ENCODE measurements at regions not wholly inside any gene's neighbourhood (a gene's known extent, or its start where the extent isn't known, plus 50 kb on each side); places are given as distances from the start of the nearest gene placed in this dataset.

DNA sequence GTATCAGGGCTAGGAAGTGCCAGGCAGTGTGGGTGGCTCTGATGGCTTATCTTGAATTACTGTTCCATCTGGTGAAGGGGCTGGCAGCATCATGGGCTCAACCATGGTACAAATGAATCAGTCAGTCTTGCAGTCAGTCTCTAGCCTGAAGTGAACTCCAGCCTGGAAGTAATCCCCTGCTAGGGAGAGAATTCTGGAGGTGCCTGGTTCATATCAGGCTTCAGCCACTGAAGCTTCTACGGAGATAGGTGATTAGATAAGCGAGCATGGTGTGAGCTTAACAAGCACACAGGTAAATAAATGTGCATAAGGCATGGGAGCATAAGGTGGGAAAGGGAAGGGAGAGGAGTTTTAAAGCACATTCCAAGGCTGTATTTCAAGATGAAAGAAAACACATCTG lies 541.7 kb downstream of the MBD2 start (continued):
- TF ChIP-seq RFX3 (CRISPR knock-in tag; IDR thresholded peaks at IDR 0.05) = no peak
- TF ChIP-seq ZNF343 (CRISPR knock-in tag; IDR thresholded peaks at IDR 0.05) = no peak

DNA sequence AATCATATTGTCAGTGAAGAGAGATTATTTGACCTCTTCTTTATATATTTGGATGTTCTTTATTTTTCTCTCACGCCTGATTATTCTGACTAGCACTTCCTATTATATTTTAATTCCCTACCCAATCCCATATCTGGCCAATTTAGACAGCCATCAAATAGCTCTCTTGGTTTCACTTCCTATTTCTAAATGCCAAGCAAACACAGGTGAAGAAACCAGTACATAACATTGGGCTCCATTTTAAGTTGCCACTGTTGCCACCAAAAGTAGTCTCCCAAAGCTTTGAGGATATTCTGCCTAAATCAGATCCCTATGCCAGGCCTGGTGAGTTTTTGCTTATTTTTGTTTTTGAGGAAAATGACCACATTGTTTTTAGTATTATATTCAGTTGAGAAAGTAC lies 547.0 kb downstream of the MBD2 start:
- ChIA-PET POLR2A (no interaction called here), CTCF (ENCODE audit: low intra/inter-chr PET ratio, low total read pairs) (no interaction called here)
- no peaks in the 10 kb centered on the region for H3K36me3 ChIP-seq (replicated peaks in 1 of 2; ENCODE audit: control insufficient read depth in 1 of 2, insufficient read depth in 2 of 2, low read length in 2 of 2)
- no peaks in the 10 kb centered on the region for H4K20me1 ChIP-seq (ENCODE audit: insufficient read depth, low read length)
- in situ Hi-C loops (cut with HindIII; ENCODE audit: extremely low pct_ligation_motif_present, low pct_unique_long_range_greater_than_20kb) (no loop called here), intact Hi-C loops (cut with micrococcal nuclease; ENCODE audit: unreplicated experiment) (no loop called here)
- H3K9me3 ChIP-seq (ENCODE audit: low read length) = peaks cover 12% of the 10 kb centered on the region
- WGBS (ENCODE audit: low lambda C conversion rate) = 3% methylated on average over 1 of the region's 1 CpG
- DNase-seq (ENCODE audit: low spot score) (no peak), FAIRE-seq (no peak), ATAC-seq (no peak)
- no TSS peak for BruUV-seq (replicated peaks)
- no peaks in the 10 kb centered on the region for H3K79me2 ChIP-seq (ENCODE audit: insufficient read depth, low read length)
- H2AFZ ChIP-seq (ENCODE audit: low read length) = no peak overlapping the region
- no peak overlapping the region for H3K4me2 ChIP-seq (ENCODE audit: low read depth, low read length)
- no peak overlapping the region for H3K27ac ChIP-seq (ENCODE audit: extremely low read length, insufficient read depth, low read length)
- H3K4me1 ChIP-seq (ENCODE audit: insufficient read depth, low read length) = no peaks in the 10 kb centered on the region
- H3K9ac ChIP-seq (ENCODE audit: insufficient read depth, low read depth, low read length) = no peak overlapping the region
- H3K4me3 ChIP-seq (replicated peaks in 1 of 3; ENCODE audit: insufficient read depth in 1 of 3, low read depth in 2 of 3, low read length in 3 of 3) = no peak overlapping the region
- H3K27me3 ChIP-seq (ENCODE audit: control insufficient read depth in 1 of 2, insufficient read depth in 2 of 2, low read length in 2 of 2) = no peaks in the 10 kb centered on the region
- TF ChIP-seq, protein P1, sequence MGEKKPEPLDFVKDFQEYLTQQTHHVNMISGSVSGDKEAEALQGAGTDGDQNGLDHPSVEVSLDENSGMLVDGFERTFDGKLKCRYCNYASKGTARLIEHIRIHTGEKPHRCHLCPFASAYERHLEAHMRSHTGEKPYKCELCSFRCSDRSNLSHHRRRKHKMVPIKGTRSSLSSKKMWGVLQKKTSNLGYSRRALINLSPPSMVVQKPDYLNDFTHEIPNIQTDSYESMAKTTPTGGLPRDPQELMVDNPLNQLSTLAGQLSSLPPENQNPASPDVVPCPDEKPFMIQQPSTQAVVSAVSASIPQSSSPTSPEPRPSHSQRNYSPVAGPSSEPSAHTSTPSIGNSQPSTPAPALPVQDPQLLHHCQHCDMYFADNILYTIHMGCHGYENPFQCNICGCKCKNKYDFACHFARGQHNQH (CRISPR knock-in tag; IDR thresholded peaks at IDR 0.05) = no peak
- TF ChIP-seq HOXA3 (CRISPR knock-in tag; IDR thresholded peaks at IDR 0.05) (no peak), IKZF1 (IDR thresholded peaks at IDR 0.05) (no peak), ARHGAP35 (CRISPR knock-in tag; IDR thresholded peaks at IDR 0.05; ENCODE audit: borderline replicate concordance) (no peak), SRSF4 (IDR thresholded peaks at IDR 0.05; ENCODE audit: low read depth, low read length, poor library complexity, severe bottlenecking) (no peak), PAX8 (CRISPR knock-in tag; IDR thresholded peaks at IDR 0.05; ENCODE audit: borderline replicate concordance) (no peak), RBM22 (optimal IDR thresholded peaks at IDR 0.05; ENCODE audit: low read length) (no peak), CCAR2 (optimal IDR thresholded peaks at IDR 0.05; ENCODE audit: low read depth, low read length) (no peak), ZNF83 (CRISPR knock-in tag; IDR thresholded peaks at IDR 0.05; ENCODE audit: borderline replicate concordance) (no peak), ATAD3A (CRISPR knock-in tag; IDR thresholded peaks at IDR 0.05) (no peak)
- TF ChIP-seq, protein P2, sequence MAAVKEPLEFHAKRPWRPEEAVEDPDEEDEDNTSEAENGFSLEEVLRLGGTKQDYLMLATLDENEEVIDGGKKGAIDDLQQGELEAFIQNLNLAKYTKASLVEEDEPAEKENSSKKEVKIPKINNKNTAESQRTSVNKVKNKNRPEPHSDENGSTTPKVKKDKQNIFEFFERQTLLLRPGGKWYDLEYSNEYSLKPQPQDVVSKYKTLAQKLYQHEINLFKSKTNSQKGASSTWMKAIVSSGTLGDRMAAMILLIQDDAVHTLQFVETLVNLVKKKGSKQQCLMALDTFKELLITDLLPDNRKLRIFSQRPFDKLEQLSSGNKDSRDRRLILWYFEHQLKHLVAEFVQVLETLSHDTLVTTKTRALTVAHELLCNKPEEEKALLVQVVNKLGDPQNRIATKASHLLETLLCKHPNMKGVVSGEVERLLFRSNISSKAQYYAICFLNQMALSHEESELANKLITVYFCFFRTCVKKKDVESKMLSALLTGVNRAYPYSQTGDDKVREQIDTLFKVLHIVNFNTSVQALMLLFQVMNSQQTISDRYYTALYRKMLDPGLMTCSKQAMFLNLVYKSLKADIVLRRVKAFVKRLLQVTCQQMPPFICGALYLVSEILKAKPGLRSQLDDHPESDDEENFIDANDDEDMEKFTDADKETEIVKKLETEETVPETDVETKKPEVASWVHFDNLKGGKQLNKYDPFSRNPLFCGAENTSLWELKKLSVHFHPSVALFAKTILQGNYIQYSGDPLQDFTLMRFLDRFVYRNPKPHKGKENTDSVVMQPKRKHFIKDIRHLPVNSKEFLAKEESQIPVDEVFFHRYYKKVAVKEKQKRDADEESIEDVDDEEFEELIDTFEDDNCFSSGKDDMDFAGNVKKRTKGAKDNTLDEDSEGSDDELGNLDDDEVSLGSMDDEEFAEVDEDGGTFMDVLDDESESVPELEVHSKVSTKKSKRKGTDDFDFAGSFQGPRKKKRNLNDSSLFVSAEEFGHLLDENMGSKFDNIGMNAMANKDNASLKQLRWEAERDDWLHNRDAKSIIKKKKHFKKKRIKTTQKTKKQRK (IDR thresholded peaks at IDR 0.05; ENCODE audit: low read length) = no peak
- TF ChIP-seq, protein P3, sequence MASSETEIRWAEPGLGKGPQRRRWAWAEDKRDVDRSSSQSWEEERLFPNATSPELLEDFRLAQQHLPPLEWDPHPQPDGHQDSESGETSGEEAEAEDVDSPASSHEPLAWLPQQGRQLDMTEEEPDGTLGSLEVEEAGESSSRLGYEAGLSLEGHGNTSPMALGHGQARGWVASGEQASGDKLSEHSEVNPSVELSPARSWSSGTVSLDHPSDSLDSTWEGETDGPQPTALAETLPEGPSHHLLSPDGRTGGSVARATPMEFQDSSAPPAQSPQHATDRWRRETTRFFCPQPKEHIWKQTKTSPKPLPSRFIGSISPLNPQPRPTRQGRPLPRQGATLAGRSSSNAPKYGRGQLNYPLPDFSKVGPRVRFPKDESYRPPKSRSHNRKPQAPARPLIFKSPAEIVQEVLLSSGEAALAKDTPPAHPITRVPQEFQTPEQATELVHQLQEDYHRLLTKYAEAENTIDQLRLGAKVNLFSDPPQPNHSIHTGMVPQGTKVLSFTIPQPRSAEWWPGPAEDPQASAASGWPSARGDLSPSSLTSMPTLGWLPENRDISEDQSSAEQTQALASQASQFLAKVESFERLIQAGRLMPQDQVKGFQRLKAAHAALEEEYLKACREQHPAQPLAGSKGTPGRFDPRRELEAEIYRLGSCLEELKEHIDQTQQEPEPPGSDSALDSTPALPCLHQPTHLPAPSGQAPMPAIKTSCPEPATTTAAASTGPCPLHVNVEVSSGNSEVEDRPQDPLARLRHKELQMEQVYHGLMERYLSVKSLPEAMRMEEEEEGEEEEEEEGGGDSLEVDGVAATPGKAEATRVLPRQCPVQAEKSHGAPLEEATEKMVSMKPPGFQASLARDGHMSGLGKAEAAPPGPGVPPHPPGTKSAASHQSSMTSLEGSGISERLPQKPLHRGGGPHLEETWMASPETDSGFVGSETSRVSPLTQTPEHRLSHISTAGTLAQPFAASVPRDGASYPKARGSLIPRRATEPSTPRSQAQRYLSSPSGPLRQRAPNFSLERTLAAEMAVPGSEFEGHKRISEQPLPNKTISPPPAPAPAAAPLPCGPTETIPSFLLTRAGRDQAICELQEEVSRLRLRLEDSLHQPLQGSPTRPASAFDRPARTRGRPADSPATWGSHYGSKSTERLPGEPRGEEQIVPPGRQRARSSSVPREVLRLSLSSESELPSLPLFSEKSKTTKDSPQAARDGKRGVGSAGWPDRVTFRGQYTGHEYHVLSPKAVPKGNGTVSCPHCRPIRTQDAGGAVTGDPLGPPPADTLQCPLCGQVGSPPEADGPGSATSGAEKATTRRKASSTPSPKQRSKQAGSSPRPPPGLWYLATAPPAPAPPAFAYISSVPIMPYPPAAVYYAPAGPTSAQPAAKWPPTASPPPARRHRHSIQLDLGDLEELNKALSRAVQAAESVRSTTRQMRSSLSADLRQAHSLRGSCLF (CRISPR knock-in tag; IDR thresholded peaks at IDR 0.05; ENCODE audit: borderline replicate concordance) = no peak

Measured in HepG2 (cell line).